Effector CD4-positive, alpha-beta T cell (primary cell): ENCODE measurements at regions not wholly inside any gene's neighbourhood (a gene's known extent, or its start where the extent isn't known, plus 50 kb on each side); places are given as distances from the start of the nearest gene placed in this dataset.

Experiments
- DNase-seq: peaks from one replicate; pipeline ENCODE4 v3.0.0-alpha.2; 2020

GRCh38 chr10:69684020-69684980 lies 54.3 kb downstream of the FAM241B start:
- DNase-seq: no peak

- no peak for DNase-seq
Observed at GRCh38 chr10:69684981-69685353, 54.9 kb downstream of the FAM241B start.

- no peak for DNase-seq
Observed at GRCh38 chr10:69685426-69685801, 55.4 kb downstream of the FAM241B start.

- no peak for DNase-seq
Observed at GRCh38 chr10:69685802-69686585, 55.9 kb downstream of the FAM241B start.

GRCh38 chr10:69686866-69687265 lies 56.8 kb downstream of the FAM241B start:
- no peak for DNase-seq

GRCh38 chr10:69687426-69687825 lies 57.4 kb downstream of the FAM241B start:
- no peak for DNase-seq

GRCh38 chr10:69692267-69692666 lies 62.2 kb downstream of the FAM241B start:
- DNase-seq: no peak

- no peak for DNase-seq
Observed at GRCh38 chr10:69692891-69693290, 62.8 kb downstream of the FAM241B start.

- DNase-seq: no peak
Observed at GRCh38 chr10:69693886-69694285, 63.8 kb downstream of the FAM241B start.

GRCh38 chr10:69696073-69696731 lies 66.2 kb downstream of the FAM241B start:
- no peak for DNase-seq

- no peak for DNase-seq
Observed at GRCh38 chr10:69697006-69697405, 67.0 kb downstream of the FAM241B start.

GRCh38 chr10:69703256-69703655 lies 73.2 kb downstream of the FAM241B start:
- DNase-seq: no peak

GRCh38 chr10:69703766-69704630 lies 74.0 kb downstream of the FAM241B start:
- DNase-seq: no peak

GRCh38 chr10:69709366-69709941 lies 79.4 kb downstream of the FAM241B start:
- no peak for DNase-seq

- no peak for DNase-seq
Observed at GRCh38 chr10:69710008-69710888, 80.2 kb downstream of the FAM241B start.

- no peak for DNase-seq
Observed at GRCh38 chr10:69712342-69712741, 82.3 kb downstream of the FAM241B start.

- DNase-seq: no peak
Observed at GRCh38 chr10:69714572-69714971, 84.5 kb downstream of the FAM241B start.

GRCh38 chr10:69715156-69715898 lies 85.3 kb downstream of the FAM241B start:
- no peak for DNase-seq

- DNase-seq: no peak
Observed at GRCh38 chr10:69715899-69716606, 85.7 kb upstream of the COL13A1 start.
